Right kidney (tissue), 1 donor: ENCODE measurements at regions not wholly inside any gene's neighbourhood (a gene's known extent, or its start where the extent isn't known, plus 50 kb on each side); places are given as distances from the start of the nearest gene placed in this dataset.
"Not testable (repeated sequence)": the region's sequence is repeated elsewhere in the genome, so short reads cannot be mapped to it uniquely, and the experiment has no call there.

ENCODE experiments used
- DNase-seq: peaks from one replicate; pipeline ENCODE4 v3.0.0-alpha.2; 2016

GRCh38 chr16:8452941-8453340 is 137.4 kb downstream of the TMEM114 start:
- no peak for DNase-seq

GRCh38 chr16:8436931-8437330 is 153.4 kb downstream of the TMEM114 start:
- DNase-seq, result no peak

GRCh38 chr16:8431783-8432182 is 158.5 kb downstream of the TMEM114 start:
- no peak for DNase-seq

- DNase-seq, result no peak
Observed at GRCh38 chr16:8430401-8430800, 159.9 kb downstream of the TMEM114 start.

GRCh38 chr16:8426569-8426968 is 163.7 kb downstream of the TMEM114 start:
- DNase-seq, result no peak

GRCh38 chr16:8417145-8417544 is 173.2 kb downstream of the TMEM114 start:
- DNase-seq, result no peak

- DNase-seq, result no peak
Observed at GRCh38 chr16:8408855-8409567, 181.3 kb downstream of the TMEM114 start.

- DNase-seq, result no peak
Observed at GRCh38 chr16:8407351-8407750, 183.0 kb downstream of the TMEM114 start.

- DNase-seq, result no peak
Observed at GRCh38 chr16:8403978-8404749, 186.1 kb downstream of the TMEM114 start.

- DNase-seq, result no peak
Observed at GRCh38 chr16:8402981-8403843, 187.1 kb downstream of the TMEM114 start.

GRCh38 chr16:8400683-8401082 is 189.6 kb downstream of the TMEM114 start:
- not testable (repeated sequence) for DNase-seq

GRCh38 chr16:8398548-8398947 is 191.8 kb downstream of the TMEM114 start:
- no peak for DNase-seq

GRCh38 chr16:8397223-8397622 is 193.1 kb downstream of the TMEM114 start:
- no peak for DNase-seq

GRCh38 chr16:8396463-8396862 is 193.8 kb downstream of the TMEM114 start:
- no peak for DNase-seq

- DNase-seq, result no peak
Observed at GRCh38 chr16:8391257-8391656, 199.1 kb downstream of the TMEM114 start.

GRCh38 chr16:8388684-8389083 is 201.6 kb downstream of the TMEM114 start:
- DNase-seq, result no peak

- DNase-seq, result no peak
Observed at GRCh38 chr16:8381814-8382213, 208.5 kb downstream of the TMEM114 start.

- no peak for DNase-seq
Observed at GRCh38 chr16:8380311-8380710, 210.0 kb downstream of the TMEM114 start.

GRCh38 chr16:8377864-8378263 is 212.4 kb downstream of the TMEM114 start:
- no peak for DNase-seq

GRCh38 chr16:8376858-8377257 is 213.5 kb downstream of the TMEM114 start:
- DNase-seq, result no peak

GRCh38 chr16:8376430-8376829 is 213.9 kb downstream of the TMEM114 start:
- no peak for DNase-seq

- DNase-seq, result no peak
Observed at GRCh38 chr16:8375232-8375587, 215.1 kb downstream of the TMEM114 start.
